Subcutaneous abdominal adipose tissue (tissue), 5 donors: ENCODE measurements at regions not wholly inside any gene's neighbourhood (a gene's known extent, or its start where the extent isn't known, plus 50 kb on each side); places are given as distances from the start of the nearest gene placed in this dataset.

Experiments
- H3K27ac ChIP-seq: one replicate; pipeline ENCODE4 v1.7.0; 2013; ENCODE audit warnings: low read depth, mild to moderate bottlenecking, inconsistent platforms, low read length, moderate library complexity
- H3K27me3 ChIP-seq, 5 donors: one replicate each; pipeline ENCODE4 v1.7.0; 2013; ENCODE audit warnings: low read length in 5 of 5, inconsistent platforms in 1 of 5; ENCODE audit not compliant: control insufficient read depth in 5 of 5, insufficient read depth in 4 of 5
- H3K36me3 ChIP-seq, 5 donors: one replicate each; pipeline ENCODE4 v1.7.0; 2013; ENCODE audit warnings: low read length in 5 of 5; ENCODE audit not compliant: control insufficient read depth in 5 of 5, insufficient read depth in 5 of 5
- H3K4me1 ChIP-seq, 5 donors: one replicate each; pipeline ENCODE4 v1.7.0; 2013; ENCODE audit warnings: low read length in 5 of 5, mild to moderate bottlenecking in 3 of 5, moderate library complexity in 1 of 5; ENCODE audit not compliant: control insufficient read depth in 5 of 5, insufficient read depth in 5 of 5
- H3K4me3 ChIP-seq, 5 donors: one replicate each; pipeline ENCODE4 v1.7.0; 2013; ENCODE audit warnings: low read length in 5 of 5, low read depth in 1 of 5
- H3K9ac ChIP-seq, 5 donors: one replicate each; pipeline ENCODE4 v1.7.0; 2013; ENCODE audit warnings: low read length in 5 of 5, mild to moderate bottlenecking in 4 of 5, moderate library complexity in 3 of 5
- H3K9me3 ChIP-seq, 5 donors: one replicate each; pipeline ENCODE4 v1.7.0; 2013; ENCODE audit warnings: low read length in 5 of 5; ENCODE audit not compliant: control insufficient read depth in 5 of 5
- donor health status: healthy.
- donor health status: healthy.
- donor health status: healthy.
- donor health status: healthy.
- donor health status: healthy.

- H3K27ac ChIP-seq: no peak overlapping the region
- H3K4me1 ChIP-seq: peaks cover 0 to 3% (median 0%) of the 10 kb centered on the region in 5 donors
- no peak overlapping the region for H3K4me3 ChIP-seq
- H3K36me3 ChIP-seq: no peaks in the 10 kb centered on the region
- H3K9ac ChIP-seq: no peak overlapping the region
- no peaks in the 10 kb centered on the region for H3K27me3 ChIP-seq
- H3K9me3 ChIP-seq: no peaks in the 10 kb centered on the region
These were observed 333.1 kb upstream of the RASGEF1B start for GRCh38 chr4:81804849-81805248.

- no peak overlapping the region for H3K9ac ChIP-seq
- H3K27me3 ChIP-seq: no peaks in the 10 kb centered on the region
- H3K4me3 ChIP-seq: no peak overlapping the region
- H3K27ac ChIP-seq: no peak overlapping the region
- H3K4me1 ChIP-seq: no peaks in the 10 kb centered on the region
- no peaks in the 10 kb centered on the region for H3K36me3 ChIP-seq
- no peaks in the 10 kb centered on the region for H3K9me3 ChIP-seq
These were observed 330.7 kb upstream of the RASGEF1B start for GRCh38 chr4:81802285-81802846.

GRCh38 chr4:81799371-81799770, 327.7 kb upstream of the RASGEF1B start:
- H3K36me3 ChIP-seq: no peaks in the 10 kb centered on the region
- H3K4me3 ChIP-seq: no peak overlapping the region
- no peaks in the 10 kb centered on the region for H3K9me3 ChIP-seq
- H3K9ac ChIP-seq: no peak overlapping the region
- no peaks in the 10 kb centered on the region for H3K4me1 ChIP-seq
- H3K27ac ChIP-seq: no peak overlapping the region
- H3K27me3 ChIP-seq: no peaks in the 10 kb centered on the region

GRCh38 chr4:81796790-81797528, 325.3 kb upstream of the RASGEF1B start:
- Histone ChIP-seq H3K4me3 (no peak overlapping the region), H3K9ac (no peak overlapping the region), H3K9me3 (no peaks in the 10 kb centered on the region), H3K4me1 (no peaks in the 10 kb centered on the region), H3K27ac (no peak overlapping the region), H3K27me3 (no peaks in the 10 kb centered on the region), H3K36me3 (no peaks in the 10 kb centered on the region)

GRCh38 chr4:81792521-81792920, 320.8 kb upstream of the RASGEF1B start:
- no peak overlapping the region for H3K9ac ChIP-seq
- H3K4me1 ChIP-seq: no peaks in the 10 kb centered on the region
- H3K27me3 ChIP-seq: no peaks in the 10 kb centered on the region
- no peaks in the 10 kb centered on the region for H3K9me3 ChIP-seq
- no peak overlapping the region for H3K27ac ChIP-seq
- no peaks in the 10 kb centered on the region for H3K36me3 ChIP-seq
- no peak overlapping the region for H3K4me3 ChIP-seq

GRCh38 chr4:81790477-81790876, 318.8 kb upstream of the RASGEF1B start:
- no peaks in the 10 kb centered on the region for H3K36me3 ChIP-seq
- no peak overlapping the region for H3K4me3 ChIP-seq
- no peak overlapping the region for H3K9ac ChIP-seq
- H3K9me3 ChIP-seq: no peaks in the 10 kb centered on the region
- H3K27ac ChIP-seq: no peak overlapping the region
- no peaks in the 10 kb centered on the region for H3K27me3 ChIP-seq
- H3K4me1 ChIP-seq: peaks cover 0 to 13% (median 11%) of the 10 kb centered on the region in 5 donors

- H3K9ac ChIP-seq: no peak overlapping the region
- H3K4me1 ChIP-seq: peaks cover 0 to 13% (median 11%) of the 10 kb centered on the region in 5 donors
- no peak overlapping the region for H3K4me3 ChIP-seq
- no peaks in the 10 kb centered on the region for H3K36me3 ChIP-seq
- H3K27ac ChIP-seq: no peak overlapping the region
- H3K27me3 ChIP-seq: no peaks in the 10 kb centered on the region
- no peaks in the 10 kb centered on the region for H3K9me3 ChIP-seq
These were observed 318.2 kb upstream of the RASGEF1B start for GRCh38 chr4:81789741-81790399.

- peaks cover 0 to 13% (median 11%) of the 10 kb centered on the region in 5 donors for H3K4me1 ChIP-seq
- no peaks in the 10 kb centered on the region for H3K9me3 ChIP-seq
- H3K27me3 ChIP-seq: no peaks in the 10 kb centered on the region
- no peak overlapping the region for H3K9ac ChIP-seq
- H3K27ac ChIP-seq: no peak overlapping the region
- H3K4me3 ChIP-seq: no peak overlapping the region
- H3K36me3 ChIP-seq: no peaks in the 10 kb centered on the region
These were observed 317.5 kb upstream of the RASGEF1B start for GRCh38 chr4:81789158-81789557.

GRCh38 chr4:81786766-81787165, 315.1 kb upstream of the RASGEF1B start:
- Histone ChIP-seq H3K27me3 (no peaks in the 10 kb centered on the region), H3K4me3 (no peak overlapping the region), H3K9ac (no peak overlapping the region), H3K9me3 (no peaks in the 10 kb centered on the region), H3K27ac (no peak overlapping the region), H3K4me1 (peaks cover 0 to 13% (median 11%) of the 10 kb centered on the region in 5 donors), H3K36me3 (no peaks in the 10 kb centered on the region)

GRCh38 chr4:81786063-81786763, 314.5 kb upstream of the RASGEF1B start:
- no peak overlapping the region for H3K4me3 ChIP-seq
- no peaks in the 10 kb centered on the region for H3K9me3 ChIP-seq
- H3K27me3 ChIP-seq: no peaks in the 10 kb centered on the region
- no peaks in the 10 kb centered on the region for H3K36me3 ChIP-seq
- no peak overlapping the region for H3K27ac ChIP-seq
- H3K4me1 ChIP-seq: peaks cover 0 to 13% (median 11%) of the 10 kb centered on the region in 5 donors
- peak overlapping the region in 1 of 5 donors; percentile 10 for H3K9ac ChIP-seq
